ENCODE measurements at regions not wholly inside any gene's neighbourhood (a gene's known extent, or its start where the extent isn't known, plus 50 kb on each side); places are given as distances from the start of the nearest gene placed in this dataset.
A peak's percentile ranks its signal among the peaks of the same experiment; 100 is the strongest.

GRCh38 chr9:108347463-108348188, 508.2 kb downstream of the ACTL7B start:
- no peak for DNase-seq
- Histone ChIP-seq H3K9me3 (no peaks in the 10 kb centered on the region), H3K27me3 (no peaks in the 10 kb centered on the region), H3K36me3 (no peaks in the 10 kb centered on the region), H3K4me3 (no peak overlapping the region)

- Histone ChIP-seq H3K9me3 (no peaks in the 10 kb centered on the region), H3K4me3 (no peak overlapping the region), H3K36me3 (no peaks in the 10 kb centered on the region), H3K27me3 (no peaks in the 10 kb centered on the region)
- no peak for DNase-seq
Observed at GRCh38 chr9:108345826-108346225, 510.0 kb downstream of the ACTL7B start.

GRCh38 chr9:108339251-108339650, 516.5 kb downstream of the ACTL7B start:
- H3K4me3 ChIP-seq, result no peak overlapping the region
- H3K9me3 ChIP-seq, result no peaks in the 10 kb centered on the region
- no peak for DNase-seq

GRCh38 chr9:108336575-108336974, 519.2 kb downstream of the ACTL7B start:
- H3K4me3 ChIP-seq, result no peak overlapping the region
- H3K27me3 ChIP-seq, result no peaks in the 10 kb centered on the region
- no peaks in the 10 kb centered on the region for H3K9me3 ChIP-seq
- H3K36me3 ChIP-seq, result no peaks in the 10 kb centered on the region
- no peak for DNase-seq

More at GRCh38 chr9:108339251-108339650, 516.5 kb downstream of the ACTL7B start:
- H3K27me3 ChIP-seq, result no peaks in the 10 kb centered on the region
- H3K36me3 ChIP-seq, result no peaks in the 10 kb centered on the region

GRCh38 chr9:108333530-108333983, 522.2 kb downstream of the ACTL7B start:
- Histone ChIP-seq H3K4me3 (no peak overlapping the region), H3K27me3 (no peaks in the 10 kb centered on the region), H3K36me3 (no peaks in the 10 kb centered on the region), H3K9me3 (no peaks in the 10 kb centered on the region)
- no peak for DNase-seq

- DNase-seq, result no peak
- Histone ChIP-seq H3K36me3 (no peaks in the 10 kb centered on the region), H3K27me3 (no peaks in the 10 kb centered on the region), H3K4me3 (no peak overlapping the region), H3K9me3 (peaks cover 8% of the 10 kb centered on the region)
Observed at GRCh38 chr9:108331596-108331995, 524.2 kb downstream of the ACTL7B start.

GRCh38 chr9:108325406-108325805, 530.4 kb downstream of the ACTL7B start:
- Histone ChIP-seq H3K9me3 (peaks cover 10% of the 10 kb centered on the region), H3K36me3 (no peaks in the 10 kb centered on the region), H3K27me3 (no peaks in the 10 kb centered on the region), H3K4me3 (no peak overlapping the region)
- DNase-seq, result no peak

GRCh38 chr9:108323615-108324014, 532.2 kb downstream of the ACTL7B start:
- Histone ChIP-seq H3K9me3 (peaks cover 10% of the 10 kb centered on the region), H3K27me3 (no peaks in the 10 kb centered on the region), H3K36me3 (no peaks in the 10 kb centered on the region), H3K4me3 (no peak overlapping the region)
- no peak for DNase-seq

- no peaks in the 10 kb centered on the region for H3K36me3 ChIP-seq
- DNase-seq, result no peak
- no peak overlapping the region for H3K4me3 ChIP-seq
- H3K27me3 ChIP-seq, result no peaks in the 10 kb centered on the region
- peaks cover 10% of the 10 kb centered on the region for H3K9me3 ChIP-seq
Observed at GRCh38 chr9:108322326-108323098, 533.3 kb downstream of the ACTL7B start.

GRCh38 chr9:108316630-108317029, 539.2 kb downstream of the ACTL7B start:
- Histone ChIP-seq H3K36me3 (no peaks in the 10 kb centered on the region), H3K4me3 (no peak overlapping the region), H3K27me3 (no peaks in the 10 kb centered on the region), H3K9me3 (no peaks in the 10 kb centered on the region)
- DNase-seq, result no peak

- H3K9me3 ChIP-seq, result no peaks in the 10 kb centered on the region
- no peak for DNase-seq
- H3K36me3 ChIP-seq, result no peaks in the 10 kb centered on the region
- H3K27me3 ChIP-seq, result no peaks in the 10 kb centered on the region
- H3K4me3 ChIP-seq, result no peak overlapping the region
Observed at GRCh38 chr9:108316066-108316465, 539.7 kb downstream of the ACTL7B start.

- H3K36me3 ChIP-seq, result no peaks in the 10 kb centered on the region
- no peak overlapping the region for H3K4me3 ChIP-seq
- H3K27me3 ChIP-seq, result no peaks in the 10 kb centered on the region
- DNase-seq, result no peak
- no peaks in the 10 kb centered on the region for H3K9me3 ChIP-seq
Observed at GRCh38 chr9:108311745-108312144, 544.0 kb downstream of the ACTL7B start.

GRCh38 chr9:108310202-108310601, 545.6 kb downstream of the ACTL7B start:
- no peak for DNase-seq
- no peaks in the 10 kb centered on the region for H3K36me3 ChIP-seq
- no peak overlapping the region for H3K4me3 ChIP-seq
- H3K9me3 ChIP-seq, result no peaks in the 10 kb centered on the region
- H3K27me3 ChIP-seq, result no peaks in the 10 kb centered on the region

- Histone ChIP-seq H3K27me3 (no peaks in the 10 kb centered on the region), H3K9me3 (no peaks in the 10 kb centered on the region), H3K4me3 (no peak overlapping the region), H3K36me3 (no peaks in the 10 kb centered on the region)
- no peak for DNase-seq
Observed at GRCh38 chr9:108300306-108301287, 555.2 kb downstream of the ACTL7B start.

GRCh38 chr9:108297073-108297472, 558.7 kb downstream of the ACTL7B start:
- Histone ChIP-seq H3K27me3 (no peaks in the 10 kb centered on the region), H3K4me3 (no peak overlapping the region), H3K9me3 (no peaks in the 10 kb centered on the region; the same call in 1 of the 2 replicates), H3K36me3 (no peaks in the 10 kb centered on the region)
- peak; percentile 74 for DNase-seq

GRCh38 chr9:108296056-108296455, 559.7 kb downstream of the ACTL7B start:
- Histone ChIP-seq H3K36me3 (no peaks in the 10 kb centered on the region), H3K27me3 (no peaks in the 10 kb centered on the region), H3K9me3 (no peaks in the 10 kb centered on the region; the same call in 1 of the 2 replicates), H3K4me3 (no peak overlapping the region)
- peak; percentile 27 for DNase-seq

- DNase-seq, result no peak
- Histone ChIP-seq H3K27me3 (no peaks in the 10 kb centered on the region), H3K36me3 (no peaks in the 10 kb centered on the region), H3K4me3 (no peak overlapping the region), H3K9me3 (no peaks in the 10 kb centered on the region; the same call in 1 of the 2 replicates)
Observed at GRCh38 chr9:108291586-108291932, 564.2 kb downstream of the ACTL7B start.
